Brain microvascular endothelial cell (primary cell): ENCODE measurements at regions not wholly inside any gene's neighbourhood (a gene's known extent, or its start where the extent isn't known, plus 50 kb on each side); places are given as distances from the start of the nearest gene placed in this dataset.

Experiments used
- DNase-seq: peaks from one replicate; pipeline ENCODE4 v3.0.0-alpha.2; 2020
- H3K27ac ChIP-seq: fragments of 250-450 bp; sonication (Bioruptor Pico); 2 replicates; pipeline ENCODE4 v1.5.1; 2020; ENCODE audit warnings: mild to moderate bottlenecking, moderate library complexity
- H3K27me3 ChIP-seq: fragments of 250-450 bp; sonication (Bioruptor Pico); replicated peaks from 2 replicates; pipeline ENCODE4 v1.5.1; 2020; ENCODE audit warnings: mild to moderate bottlenecking
- H3K36me3 ChIP-seq: fragments of 250-450 bp; sonication (Bioruptor Pico); replicated peaks from 2 replicates; pipeline ENCODE4 v1.5.1; 2020; ENCODE audit warnings: mild to moderate bottlenecking
- H3K4me3 ChIP-seq: 2 replicates; pipeline ENCODE4 v1.5.1; 2011; ENCODE audit warnings: low read depth, mild to moderate bottlenecking, control low read depth, low read length, moderate library complexity
- in situ Hi-C: cut with HindIII; loops from 2 replicates; pipeline ENCODE4 v1.10.0; 2017; ENCODE audit warnings: low sequenced_read_pairs, low pct_ligation_motif_present
- TF ChIP-seq, protein P1 (sequence below): IDR thresholded peaks from 2 replicates; pipeline ENCODE4 v1.5.1; 2011; ENCODE audit warnings: low read depth, mild to moderate bottlenecking, moderate library complexity, low read length, control low read depth, inconsistent platforms; ENCODE audit errors: missing control alignments

DNA sequence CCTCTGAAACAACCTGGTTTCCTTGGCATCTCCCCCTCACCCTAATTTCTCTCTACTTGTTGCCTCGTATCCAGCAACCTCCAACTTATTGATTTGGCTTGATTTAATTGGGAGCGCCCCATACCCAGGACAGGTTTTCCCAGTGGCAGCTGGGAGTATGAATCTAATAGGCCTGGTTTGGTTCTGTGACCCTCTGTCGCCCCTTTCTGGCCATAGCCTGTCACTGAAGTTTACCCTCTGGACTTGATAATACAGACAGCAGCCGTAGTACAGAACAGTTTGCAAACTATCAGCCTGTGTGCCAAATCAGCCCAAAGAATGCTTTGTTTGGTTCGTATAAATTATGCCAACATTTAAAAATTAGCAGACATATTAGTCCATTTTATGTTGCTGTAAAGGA is 525.1 kb upstream of the GOLIM4 start:
- Histone ChIP-seq H3K4me3 (no peak overlapping the region), H3K27ac (no peak overlapping the region), H3K36me3 (no peaks in the 10 kb centered on the region), H3K27me3 (no peaks in the 10 kb centered on the region)
- in situ Hi-C loops = no loop called here
- peak; percentile 38 for DNase-seq
- TF ChIP-seq, protein P1, sequence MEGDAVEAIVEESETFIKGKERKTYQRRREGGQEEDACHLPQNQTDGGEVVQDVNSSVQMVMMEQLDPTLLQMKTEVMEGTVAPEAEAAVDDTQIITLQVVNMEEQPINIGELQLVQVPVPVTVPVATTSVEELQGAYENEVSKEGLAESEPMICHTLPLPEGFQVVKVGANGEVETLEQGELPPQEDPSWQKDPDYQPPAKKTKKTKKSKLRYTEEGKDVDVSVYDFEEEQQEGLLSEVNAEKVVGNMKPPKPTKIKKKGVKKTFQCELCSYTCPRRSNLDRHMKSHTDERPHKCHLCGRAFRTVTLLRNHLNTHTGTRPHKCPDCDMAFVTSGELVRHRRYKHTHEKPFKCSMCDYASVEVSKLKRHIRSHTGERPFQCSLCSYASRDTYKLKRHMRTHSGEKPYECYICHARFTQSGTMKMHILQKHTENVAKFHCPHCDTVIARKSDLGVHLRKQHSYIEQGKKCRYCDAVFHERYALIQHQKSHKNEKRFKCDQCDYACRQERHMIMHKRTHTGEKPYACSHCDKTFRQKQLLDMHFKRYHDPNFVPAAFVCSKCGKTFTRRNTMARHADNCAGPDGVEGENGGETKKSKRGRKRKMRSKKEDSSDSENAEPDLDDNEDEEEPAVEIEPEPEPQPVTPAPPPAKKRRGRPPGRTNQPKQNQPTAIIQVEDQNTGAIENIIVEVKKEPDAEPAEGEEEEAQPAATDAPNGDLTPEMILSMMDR = peak; percentile 80

DNA sequence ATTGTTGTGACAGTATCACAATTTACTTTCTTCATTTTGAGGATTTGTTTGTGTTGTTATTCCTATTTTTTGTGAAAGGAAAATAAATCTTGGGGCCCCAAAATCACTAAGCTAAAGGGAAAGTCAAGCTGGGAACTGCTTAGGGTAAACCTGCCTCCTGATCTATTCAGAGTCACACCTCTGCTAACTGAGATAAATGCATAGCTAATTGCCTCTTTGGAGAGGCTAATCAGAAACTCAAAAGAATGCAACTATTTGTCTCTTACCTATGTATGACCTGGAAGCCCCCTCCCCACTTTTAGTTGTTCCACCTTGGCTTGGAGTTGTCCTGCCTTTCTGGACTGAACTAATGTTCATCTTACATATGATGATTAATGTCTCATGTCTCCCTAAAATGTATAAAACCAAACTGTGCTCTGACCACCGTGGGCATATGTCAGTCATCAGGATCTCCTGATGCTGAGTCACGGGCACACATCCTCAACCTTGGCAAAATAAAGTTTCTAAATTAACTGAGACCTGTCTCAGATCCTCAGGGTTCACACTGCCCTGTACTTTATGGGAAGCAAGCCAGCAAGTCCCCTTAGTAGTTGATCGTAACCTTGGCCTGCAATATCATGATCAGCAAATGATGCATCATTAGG is 523.2 kb upstream of the GOLIM4 start:
- Histone ChIP-seq H3K27me3 (no peaks in the 10 kb centered on the region), H3K4me3 (no peak overlapping the region), H3K36me3 (no peaks in the 10 kb centered on the region), H3K27ac (no peak overlapping the region)
- no peak for DNase-seq
- TF ChIP-seq, protein P1 = no peak
- in situ Hi-C loops = no loop called here

- in situ Hi-C loops = no loop called here
- TF ChIP-seq, protein P1 = no peak
- Histone ChIP-seq H3K36me3 (no peaks in the 10 kb centered on the region), H3K4me3 (no peak overlapping the region), H3K27ac (no peak overlapping the region), H3K27me3 (no peaks in the 10 kb centered on the region)
- DNase-seq = no peak
Observed at GRCh38 chr3:168617658-168618057, 521.9 kb upstream of the GOLIM4 start.

GRCh38 chr3:168616915-168617314 is 521.2 kb upstream of the GOLIM4 start:
- Histone ChIP-seq H3K36me3 (no peaks in the 10 kb centered on the region), H3K27ac (no peak overlapping the region), H3K4me3 (no peak overlapping the region), H3K27me3 (no peaks in the 10 kb centered on the region)
- DNase-seq = no peak
- in situ Hi-C loops = no loop called here
- TF ChIP-seq, protein P1 = no peak

- TF ChIP-seq, protein P1 = no peak
- in situ Hi-C loops = no loop called here
- no peak overlapping the region for H3K4me3 ChIP-seq
- no peaks in the 10 kb centered on the region for H3K36me3 ChIP-seq
- no peak overlapping the region for H3K27ac ChIP-seq
- no peaks in the 10 kb centered on the region for H3K27me3 ChIP-seq
- DNase-seq = no peak
Observed at GRCh38 chr3:168615493-168616020, 519.8 kb upstream of the GOLIM4 start.

- DNase-seq = no peak
- Histone ChIP-seq H3K27me3 (no peaks in the 10 kb centered on the region), H3K27ac (no peak overlapping the region), H3K4me3 (no peak overlapping the region), H3K36me3 (no peaks in the 10 kb centered on the region)
- in situ Hi-C loops = no loop called here
- TF ChIP-seq, protein P1 = no peak
Observed at GRCh38 chr3:168613151-168613550, 517.4 kb upstream of the GOLIM4 start.
